PC-3 (cell line): ENCODE measurements at regions not wholly inside any gene's neighbourhood (a gene's known extent, or its start where the extent isn't known, plus 50 kb on each side); places are given as distances from the start of the nearest gene placed in this dataset.

Experiments used
- ATAC-seq: fragments of 200-7000 bp; cut with Tn5 transposase; 2 replicates; pipeline ENCODE4 v1.9.1; 2020; ENCODE audit warnings: mild to moderate bottlenecking, moderate library complexity
- BruUV-seq: library from RNA; stranded (reverse); fragments of 400-500 nt; replicated peaks from 2 replicates; lab custom pipeline; 2021; lab: Mats Ljungman, UMichigan
- CTCF ChIA-PET: fragments of 300-600 bp; sonication (Branson Sonifier 250); formaldehyde crosslinking; loops from one replicate; lab custom pipeline; 2022; ENCODE audit warnings: antibody characterized with exemption; lab: Charles Lee
- POLR2A ChIA-PET: fragments of 300-600 bp; sonication (Branson Sonifier 250); formaldehyde crosslinking; loops from one replicate; lab custom pipeline; 2022; ENCODE audit warnings: antibody characterized with exemption; ENCODE audit not compliant: unreplicated experiment; lab: Charles Lee
- DNase-seq: peaks from one replicate; pipeline ENCODE4 v3.0.0-alpha.2; 2015
- H2AFZ ChIP-seq: fragments of 300-600 bp; sonication (generic); 2 replicates; pipeline ENCODE4 v1.6.0; 2016; ENCODE audit warnings: antibody characterized with exemption, low read length
- H3F3A ChIP-seq: fragments of 300-600 bp; sonication (generic); one replicate; pipeline ENCODE4 v1.6.0; 2017; ENCODE audit warnings: antibody characterized with exemption, low read length, control low read depth, mild to moderate bottlenecking; ENCODE audit not compliant: unreplicated experiment
- H3K27ac ChIP-seq: fragments of 300-600 bp; sonication (generic); 2 replicates; pipeline ENCODE4 v1.5.1; 2016; ENCODE audit warnings: mild to moderate bottlenecking, low read length
- H3K27me3 ChIP-seq: fragments of 300-600 bp; sonication (generic); 2 replicates; pipeline ENCODE4 v1.6.1; 2016; ENCODE audit warnings: low read length, mixed read lengths
- H3K36me3 ChIP-seq: fragments of 300-600 bp; sonication (generic); 2 replicates; pipeline ENCODE4 v1.6.1; 2016; ENCODE audit warnings: low read depth, mixed run types, low read length, mixed read lengths
- H3K4me1 ChIP-seq: fragments of 300-600 bp; sonication (generic); 2 replicates; pipeline ENCODE4 v1.5.1; 2016; ENCODE audit warnings: low read length; ENCODE audit not compliant: insufficient read depth
- H3K4me2 ChIP-seq: fragments of 300-600 bp; sonication (generic); 2 replicates; pipeline ENCODE4 v1.6.0; 2016; ENCODE audit warnings: low read length
- H3K4me3 ChIP-seq: fragments of 300-600 bp; sonication (generic); 2 replicates; pipeline ENCODE4 v1.5.1; 2016; ENCODE audit warnings: mild to moderate bottlenecking, low read length, mixed read lengths
- H3K79me2 ChIP-seq: fragments of 300-600 bp; sonication (generic); 2 replicates; pipeline ENCODE4 v1.6.1; 2017; ENCODE audit warnings: low read length, mixed read lengths
- H3K9ac ChIP-seq: fragments of 300-600 bp; sonication (generic); 2 replicates; pipeline ENCODE4 v1.6.0; 2016; ENCODE audit warnings: mild to moderate bottlenecking, low read length
- H3K9me2 ChIP-seq: fragments of 300-600 bp; sonication (generic); replicated peaks from 2 replicates; pipeline ENCODE4 v1.6.1; 2016; ENCODE audit warnings: mixed run types, low read length, mixed read lengths
- H3K9me3 ChIP-seq: fragments of 300-600 bp; sonication (generic); 2 replicates; pipeline ENCODE4 v1.6.1; 2016; ENCODE audit warnings: low read length, mixed read lengths
- H4K20me1 ChIP-seq: fragments of 300-600 bp; sonication (generic); 2 replicates; pipeline ENCODE4 v1.6.1; 2016; ENCODE audit warnings: low read length, mixed read lengths
- CTCF ChIP-seq: fragments of 300-600 bp; sonication (generic); conservative IDR thresholded peaks from 2 replicates; pipeline ENCODE4 v1.5.1; 2017; ENCODE audit warnings: antibody characterized with exemption, low read depth, mild to moderate bottlenecking, low read length
- EZH2 ChIP-seq: fragments of 300-600 bp; sonication (generic); IDR thresholded peaks from one replicate; pipeline ENCODE4 v1.6.1; 2017; ENCODE audit warnings: antibody characterized with exemption, mild to moderate bottlenecking, low read length; ENCODE audit not compliant: unreplicated experiment
- EZH2phosphoT487 ChIP-seq: fragments of 300-600 bp; sonication (generic); IDR thresholded peaks from 2 replicates; pipeline ENCODE4 v1.6.1; 2018; ENCODE audit warnings: mild to moderate bottlenecking, antibody characterized with exemption, low read length, borderline replicate concordance
- intact Hi-C: fragments of 100-400 bp; cut with micrococcal nuclease; formaldehyde crosslinking; loops from 2 replicates; pipeline ENCODE4 v1.9.0; 2023

- Histone ChIP-seq H3F3A (no peaks in the 10 kb centered on the region), H4K20me1 (no peaks in the 10 kb centered on the region), H2AFZ (no peak overlapping the region), H3K79me2 (no peaks in the 10 kb centered on the region), H3K4me1 (no peaks in the 10 kb centered on the region), H3K27me3 (no peaks in the 10 kb centered on the region), H3K4me2 (no peak overlapping the region), H3K4me3 (no peak overlapping the region), H3K36me3 (no peaks in the 10 kb centered on the region), H3K27ac (no peak overlapping the region), H3K9me2 (no peaks in the 10 kb centered on the region), H3K9ac (no peak overlapping the region), H3K9me3 (no peaks in the 10 kb centered on the region)
- no peak for TF ChIP-seq CTCF
- no peak for TF ChIP-seq EZH2phosphoT487
- no peak for TF ChIP-seq EZH2
- DNase-seq (no peak), ATAC-seq (no peak)
- BruUV-seq, result no TSS peak
- intact Hi-C loops, result no loop called here
- ChIA-PET POLR2A (no interaction called here), CTCF (no interaction called here)
Observed at GRCh38 chr4:186826006-186826405, 102.3 kb upstream of the FAT1 start.

- no TSS peak for BruUV-seq
- ATAC-seq, result no peak
- POLR2A ChIA-PET, result no interaction called here
- H3K4me1 ChIP-seq, result no peaks in the 10 kb centered on the region
- no peaks in the 10 kb centered on the region for H3K27me3 ChIP-seq
- H2AFZ ChIP-seq, result no peak overlapping the region
- H3K79me2 ChIP-seq, result no peaks in the 10 kb centered on the region
- H3K9me2 ChIP-seq, result no peaks in the 10 kb centered on the region
- no peaks in the 10 kb centered on the region for H3K9me3 ChIP-seq
- CTCF ChIA-PET, result no interaction called here
- no peak overlapping the region for H3K27ac ChIP-seq
- no peak for DNase-seq
- intact Hi-C loops, result no loop called here
- H3K4me2 ChIP-seq, result no peak overlapping the region
- no peaks in the 10 kb centered on the region for H3F3A ChIP-seq
- no peaks in the 10 kb centered on the region for H3K36me3 ChIP-seq
- TF ChIP-seq CTCF (no peak), EZH2 (no peak), EZH2phosphoT487 (no peak)
- H4K20me1 ChIP-seq, result no peaks in the 10 kb centered on the region
- H3K9ac ChIP-seq, result no peak overlapping the region
- H3K4me3 ChIP-seq, result no peak overlapping the region
Observed at GRCh38 chr4:186826846-186827533, 103.3 kb upstream of the FAT1 start.

GRCh38 chr4:186827534-186827897, 103.9 kb upstream of the FAT1 start:
- Histone ChIP-seq H3K79me2 (no peaks in the 10 kb centered on the region), H3K36me3 (no peaks in the 10 kb centered on the region), H3K4me3 (no peak overlapping the region), H3K27ac (no peak overlapping the region), H3K4me1 (no peaks in the 10 kb centered on the region), H2AFZ (no peak overlapping the region), H3K9me3 (no peaks in the 10 kb centered on the region), H4K20me1 (no peaks in the 10 kb centered on the region), H3K27me3 (no peaks in the 10 kb centered on the region), H3K9me2 (no peaks in the 10 kb centered on the region), H3F3A (no peaks in the 10 kb centered on the region), H3K4me2 (no peak overlapping the region), H3K9ac (no peak overlapping the region)
- BruUV-seq, result no TSS peak
- POLR2A ChIA-PET, result no interaction called here
- intact Hi-C loops, result no loop called here
- CTCF ChIA-PET, result no interaction called here
- no peak for ATAC-seq
- DNase-seq, result no peak
- TF ChIP-seq EZH2, result no peak
- TF ChIP-seq EZH2phosphoT487, result no peak
- TF ChIP-seq CTCF, result no peak
